ENCODE measurements at regions not wholly inside any gene's neighbourhood (a gene's known extent, or its start where the extent isn't known, plus 50 kb on each side); places are given as distances from the start of the nearest gene placed in this dataset.
"Not testable (repeated sequence)": the region's sequence is repeated elsewhere in the genome, so short reads cannot be mapped to it uniquely, and the experiment has no call there.

GRCh38 chr6:134791243-134791843 is 158.6 kb downstream of the ALDH8A1 start:
- H3K27me3 ChIP-seq (ENCODE audit: insufficient read depth, low read length, poor library complexity, severe bottlenecking); H3K27ac ChIP-seq (ENCODE audit: low read depth, low read length); H3K4me3 ChIP-seq (ENCODE audit: low read length); H3K4me1 Mint-ChIP-seq; H3K4me1 ChIP-seq (ENCODE audit: insufficient read depth, low read length); CTCF ChIA-PET; DNase-seq; H3K36me3 ChIP-seq (ENCODE audit: insufficient read depth, low read length); H3K9me3 ChIP-seq (ENCODE audit: low read length); H3K4me3 Mint-ChIP-seq; POLR2A ChIA-PET; H3K27ac Mint-ChIP-seq: not testable (repeated sequence)
- H3K27me3 Mint-ChIP-seq: peaks cover 7 to 39% of the 10 kb centered on the region in 2 donors
- peaks cover 21 to 29% (median 26%) of the 10 kb centered on the region in 5 donors for H3K9me3 Mint-ChIP-seq
- peaks cover 0 to 16% (median 3%) of the 10 kb centered on the region in 3 donors for H3K36me3 Mint-ChIP-seq

GRCh38 chr6:134787261-134787877 is 162.5 kb downstream of the ALDH8A1 start:
- H3K4me3 ChIP-seq (ENCODE audit: low read length): no peak overlapping the region
- no peaks in the 10 kb centered on the region for H3K27me3 ChIP-seq (ENCODE audit: insufficient read depth, low read length, poor library complexity, severe bottlenecking)
- ChIA-PET POLR2A (no interaction called here), CTCF (no interaction called here)
- no peaks in the 10 kb centered on the region for H3K36me3 ChIP-seq (ENCODE audit: insufficient read depth, low read length)
- H3K9me3 ChIP-seq (ENCODE audit: low read length): no peaks in the 10 kb centered on the region
- peaks cover 18 to 23% (median 21%) of the 10 kb centered on the region in 5 donors for H3K9me3 Mint-ChIP-seq
- H3K4me3 Mint-ChIP-seq: no peak overlapping the region
- H3K27ac Mint-ChIP-seq: no peak overlapping the region
- H3K4me1 Mint-ChIP-seq: no peaks in the 10 kb centered on the region
- H3K27ac ChIP-seq (ENCODE audit: low read depth, low read length): no peak overlapping the region
- H3K4me1 ChIP-seq (ENCODE audit: insufficient read depth, low read length): no peaks in the 10 kb centered on the region
- DNase-seq: no peak
- H3K27me3 Mint-ChIP-seq: peaks cover 9 to 36% of the 10 kb centered on the region in 2 donors
- peaks cover 0 to 9% (median 3%) of the 10 kb centered on the region in 3 donors for H3K36me3 Mint-ChIP-seq

GRCh38 chr6:134784336-134784735 is 165.6 kb downstream of the ALDH8A1 start:
- H3K27me3 Mint-ChIP-seq: peaks cover 2 to 22% of the 10 kb centered on the region in 2 donors
- H3K36me3 ChIP-seq (ENCODE audit: insufficient read depth, low read length): no peaks in the 10 kb centered on the region
- H3K4me3 ChIP-seq (ENCODE audit: low read length): no peak overlapping the region
- ChIA-PET CTCF (no interaction called here), POLR2A (no interaction called here)
- no peaks in the 10 kb centered on the region for H3K4me1 ChIP-seq (ENCODE audit: insufficient read depth, low read length)
- no peaks in the 10 kb centered on the region for H3K4me1 Mint-ChIP-seq
- DNase-seq: no peak
- H3K9me3 ChIP-seq (ENCODE audit: low read length): no peaks in the 10 kb centered on the region
- H3K27ac Mint-ChIP-seq: no peak overlapping the region
- no peaks in the 10 kb centered on the region for H3K27me3 ChIP-seq (ENCODE audit: insufficient read depth, low read length, poor library complexity, severe bottlenecking)
- H3K4me3 Mint-ChIP-seq: no peak overlapping the region
- no peaks in the 10 kb centered on the region for H3K36me3 Mint-ChIP-seq
- no peak overlapping the region for H3K27ac ChIP-seq (ENCODE audit: low read depth, low read length)
- H3K9me3 Mint-ChIP-seq: peaks cover 0 to 7% (median 4%) of the 10 kb centered on the region in 5 donors

- ChIA-PET POLR2A (no interaction called here), CTCF (no interaction called here)
- H3K4me3 ChIP-seq (ENCODE audit: low read length): no peak overlapping the region
- peaks cover 2 to 11% of the 10 kb centered on the region in 2 donors for H3K27me3 Mint-ChIP-seq
- DNase-seq: no peak
- H3K9me3 Mint-ChIP-seq: peaks cover 0 to 16% (median 5%) of the 10 kb centered on the region in 5 donors
- no peaks in the 10 kb centered on the region for H3K36me3 ChIP-seq (ENCODE audit: insufficient read depth, low read length)
- H3K27ac ChIP-seq (ENCODE audit: low read depth, low read length): no peak overlapping the region
- H3K9me3 ChIP-seq (ENCODE audit: low read length): no peaks in the 10 kb centered on the region
- H3K4me1 ChIP-seq (ENCODE audit: insufficient read depth, low read length): no peaks in the 10 kb centered on the region
- H3K4me1 Mint-ChIP-seq: no peaks in the 10 kb centered on the region
- H3K36me3 Mint-ChIP-seq: peaks cover 0 to 4% (median 0%) of the 10 kb centered on the region in 3 donors
- no peak overlapping the region for H3K27ac Mint-ChIP-seq
- no peaks in the 10 kb centered on the region for H3K27me3 ChIP-seq (ENCODE audit: insufficient read depth, low read length, poor library complexity, severe bottlenecking)
- no peak overlapping the region for H3K4me3 Mint-ChIP-seq
Measured at GRCh38 chr6:134778431-134778830, 171.5 kb downstream of the ALDH8A1 start.

GRCh38 chr6:134774201-134774638 is 175.7 kb downstream of the ALDH8A1 start:
- H3K4me3 Mint-ChIP-seq: no peak overlapping the region
- peaks cover 0 to 4% (median 0%) of the 10 kb centered on the region in 3 donors for H3K36me3 Mint-ChIP-seq
- Histone ChIP-seq H3K4me3 (ENCODE audit: low read length) (no peak overlapping the region), H3K9me3 (ENCODE audit: low read length) (no peaks in the 10 kb centered on the region), H3K4me1 (ENCODE audit: insufficient read depth, low read length) (no peaks in the 10 kb centered on the region), H3K36me3 (ENCODE audit: insufficient read depth, low read length) (no peaks in the 10 kb centered on the region), H3K27ac (ENCODE audit: low read depth, low read length) (no peak overlapping the region), H3K27me3 (ENCODE audit: insufficient read depth, low read length, poor library complexity, severe bottlenecking) (no peaks in the 10 kb centered on the region)
- no peaks in the 10 kb centered on the region for H3K4me1 Mint-ChIP-seq
- CTCF ChIA-PET: no interaction called here
- peaks cover 3 to 20% of the 10 kb centered on the region in 2 donors for H3K27me3 Mint-ChIP-seq
- POLR2A ChIA-PET: no interaction called here
- peaks cover 0 to 10% (median 3%) of the 10 kb centered on the region in 5 donors for H3K9me3 Mint-ChIP-seq
- H3K27ac Mint-ChIP-seq: no peak overlapping the region
- DNase-seq: no peak

GRCh38 chr6:134772671-134773360 is 177.1 kb downstream of the ALDH8A1 start:
- H3K4me3 ChIP-seq (ENCODE audit: low read length): no peak overlapping the region
- Mint-ChIP-seq H3K27me3 (peaks cover 3 to 25% of the 10 kb centered on the region in 2 donors), H3K36me3 (peaks cover 0 to 4% (median 0%) of the 10 kb centered on the region in 3 donors), H3K9me3 (peaks cover 0 to 6% (median 0%) of the 10 kb centered on the region in 5 donors), H3K4me1 (no peaks in the 10 kb centered on the region), H3K4me3 (no peak overlapping the region), H3K27ac (no peak overlapping the region)
- DNase-seq: no peak
- no peaks in the 10 kb centered on the region for H3K9me3 ChIP-seq (ENCODE audit: low read length)
- no peak overlapping the region for H3K27ac ChIP-seq (ENCODE audit: low read depth, low read length)
- ChIA-PET CTCF (no interaction called here), POLR2A (no interaction called here)
- no peaks in the 10 kb centered on the region for H3K36me3 ChIP-seq (ENCODE audit: insufficient read depth, low read length)
- H3K4me1 ChIP-seq (ENCODE audit: insufficient read depth, low read length): no peaks in the 10 kb centered on the region
- H3K27me3 ChIP-seq (ENCODE audit: insufficient read depth, low read length, poor library complexity, severe bottlenecking): no peaks in the 10 kb centered on the region

GRCh38 chr6:134768931-134769330 is 181.0 kb downstream of the ALDH8A1 start:
- Histone ChIP-seq H3K27me3 (ENCODE audit: insufficient read depth, low read length, poor library complexity, severe bottlenecking) (no peaks in the 10 kb centered on the region), H3K4me3 (ENCODE audit: low read length) (no peak overlapping the region), H3K27ac (ENCODE audit: low read depth, low read length) (no peak overlapping the region), H3K9me3 (ENCODE audit: low read length) (no peaks in the 10 kb centered on the region), H3K4me1 (ENCODE audit: insufficient read depth, low read length) (no peaks in the 10 kb centered on the region), H3K36me3 (ENCODE audit: insufficient read depth, low read length) (no peaks in the 10 kb centered on the region)
- Mint-ChIP-seq H3K27ac (no peak overlapping the region), H3K9me3 (no peaks in the 10 kb centered on the region), H3K4me3 (no peak overlapping the region), H3K36me3 (no peaks in the 10 kb centered on the region), H3K4me1 (no peaks in the 10 kb centered on the region), H3K27me3 (peaks cover 3 to 27% of the 10 kb centered on the region in 2 donors)
- ChIA-PET POLR2A (no interaction called here), CTCF (no interaction called here)
- no peak for DNase-seq

- Histone ChIP-seq H3K4me3 (ENCODE audit: low read length) (no peak overlapping the region), H3K36me3 (ENCODE audit: insufficient read depth, low read length) (no peaks in the 10 kb centered on the region), H3K4me1 (ENCODE audit: insufficient read depth, low read length) (no peaks in the 10 kb centered on the region), H3K27ac (ENCODE audit: low read depth, low read length) (no peak overlapping the region), H3K9me3 (ENCODE audit: low read length) (no peaks in the 10 kb centered on the region), H3K27me3 (ENCODE audit: insufficient read depth, low read length, poor library complexity, severe bottlenecking) (no peaks in the 10 kb centered on the region)
- CTCF ChIA-PET: no interaction called here
- Mint-ChIP-seq H3K4me1 (no peaks in the 10 kb centered on the region), H3K27me3 (peaks cover 4 to 30% of the 10 kb centered on the region in 2 donors), H3K9me3 (no peaks in the 10 kb centered on the region), H3K36me3 (no peaks in the 10 kb centered on the region), H3K4me3 (no peak overlapping the region), H3K27ac (no peak overlapping the region)
- POLR2A ChIA-PET: no interaction called here
- DNase-seq: no peak
Measured at GRCh38 chr6:134766497-134766896, 183.4 kb downstream of the ALDH8A1 start.
